ENCODE measurements at regions not wholly inside any gene's neighbourhood (a gene's known extent, or its start where the extent isn't known, plus 50 kb on each side); places are given as distances from the start of the nearest gene placed in this dataset.

- TF ChIP-seq, protein P1, sequence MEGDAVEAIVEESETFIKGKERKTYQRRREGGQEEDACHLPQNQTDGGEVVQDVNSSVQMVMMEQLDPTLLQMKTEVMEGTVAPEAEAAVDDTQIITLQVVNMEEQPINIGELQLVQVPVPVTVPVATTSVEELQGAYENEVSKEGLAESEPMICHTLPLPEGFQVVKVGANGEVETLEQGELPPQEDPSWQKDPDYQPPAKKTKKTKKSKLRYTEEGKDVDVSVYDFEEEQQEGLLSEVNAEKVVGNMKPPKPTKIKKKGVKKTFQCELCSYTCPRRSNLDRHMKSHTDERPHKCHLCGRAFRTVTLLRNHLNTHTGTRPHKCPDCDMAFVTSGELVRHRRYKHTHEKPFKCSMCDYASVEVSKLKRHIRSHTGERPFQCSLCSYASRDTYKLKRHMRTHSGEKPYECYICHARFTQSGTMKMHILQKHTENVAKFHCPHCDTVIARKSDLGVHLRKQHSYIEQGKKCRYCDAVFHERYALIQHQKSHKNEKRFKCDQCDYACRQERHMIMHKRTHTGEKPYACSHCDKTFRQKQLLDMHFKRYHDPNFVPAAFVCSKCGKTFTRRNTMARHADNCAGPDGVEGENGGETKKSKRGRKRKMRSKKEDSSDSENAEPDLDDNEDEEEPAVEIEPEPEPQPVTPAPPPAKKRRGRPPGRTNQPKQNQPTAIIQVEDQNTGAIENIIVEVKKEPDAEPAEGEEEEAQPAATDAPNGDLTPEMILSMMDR (conservative IDR thresholded peaks at IDR 0.05; ENCODE audit: low read length) = no peak
- TF ChIP-seq EZH2phosphoT487 (IDR thresholded peaks at IDR 0.05; ENCODE audit: borderline replicate concordance, low read depth, low read length) = no peak
These were observed 173.3 kb downstream of the SEC16B start for GRCh38 chr1:177796561-177796960.

Measured in OCI-LY7 (cell line).